Gastrocnemius medialis (tissue), 4 donors: ENCODE measurements at regions not wholly inside any gene's neighbourhood (a gene's known extent, or its start where the extent isn't known, plus 50 kb on each side); places are given as distances from the start of the nearest gene placed in this dataset.
"Not testable (repeated sequence)": the region's sequence is repeated elsewhere in the genome, so short reads cannot be mapped to it uniquely, and the experiment has no call there.

Source experiments
- ATAC-seq, 2 donors: fragments of 150-250 bp; one replicate each; pipeline ENCODE4 v1.9.1; 2016
- DNase-seq, 2 donors: peaks; one replicate each; pipeline ENCODE4 v3.0.0-alpha.2; 2019
- H3K27ac ChIP-seq, 4 donors: fragments of 200-600 bp; sonication (generic); 1 replicate in 1 of 4; 2 replicates in 3 of 4; pipeline ENCODE4 v1.5.1; 2016 to 2018; ENCODE audit warnings: mild to moderate bottlenecking in 2 of 4, moderate library complexity in 1 of 4
- H3K27me3 ChIP-seq, 3 donors: fragments of 200-600 bp; sonication (generic) in 2 of 3; 1 replicate in 1 of 3; 2 replicates in 2 of 3; pipeline versions ENCODE4 v1.5.1 to v1.6.0; 2016 to 2019; ENCODE audit warnings: mild to moderate bottlenecking in 1 of 3, moderate library complexity in 1 of 3
- H3K36me3 ChIP-seq, 2 donors: fragments of 200-600 bp; sonication (generic) in 1 of 2; one replicate each; pipeline ENCODE4 v1.5.1; 2017 to 2018
- H3K4me1 ChIP-seq, 2 donors: fragments of 200-600 bp; sonication (generic) in 1 of 2; one replicate each; pipeline ENCODE4 v1.5.1; 2016 to 2017; ENCODE audit warnings: mild to moderate bottlenecking in 2 of 2
- H3K4me3 ChIP-seq, 4 donors: fragments of 200-600 bp; sonication (generic) in 3 of 4; 1 replicate in 1 of 4; 2 replicates in 3 of 4; pipeline ENCODE4 v1.5.1; 2016 to 2019; ENCODE audit warnings: mild to moderate bottlenecking in 2 of 4
- H3K9me3 ChIP-seq, 3 donors: fragments of 200-600 bp; sonication (generic) in 2 of 3; 1 replicate in 1 of 3; 2 replicates in 2 of 3; pipeline ENCODE4 v1.5.1; 2016 to 2019
- CTCF ChIP-seq, 5 experiments: fragments of 450-650 bp in 3 of 5; fragments of 200-600 bp in 2 of 5; sonication (generic) in 2 of 5; IDR thresholded peaks in 4 of 5; conservative IDR thresholded peaks in 1 of 5; 1 replicate in 4 of 5; 2 replicates in 1 of 5; pipeline ENCODE4 v1.5.1; 2016 to 2019; ENCODE audit warnings: antibody characterized with exemption in 5 of 5, mild to moderate bottlenecking in 3 of 5, moderate library complexity in 3 of 5
- POLR2A ChIP-seq, 2 donors: fragments of 450-650 bp; IDR thresholded peaks; one replicate each; pipeline ENCODE4 v1.6.1; 2017; ENCODE audit warnings: antibody characterized with exemption in 2 of 2, mild to moderate bottlenecking in 2 of 2, moderate library complexity in 2 of 2
- in situ Hi-C, 4 donors: fragments of 200-750 bp; cut with MboI; loops; one replicate each; pipeline versions ENCODE4 v1.15.0 to v1.8.0; 2017; ENCODE audit warnings: low sequenced_read_pairs in 4 of 4
- intact Hi-C: fragments of 100-400 bp; cut with DNase I; formaldehyde crosslinking; loops from one replicate; pipeline ENCODE4 v1.15.1; 2023; ENCODE audit warnings: low total_unique reads

DNA sequence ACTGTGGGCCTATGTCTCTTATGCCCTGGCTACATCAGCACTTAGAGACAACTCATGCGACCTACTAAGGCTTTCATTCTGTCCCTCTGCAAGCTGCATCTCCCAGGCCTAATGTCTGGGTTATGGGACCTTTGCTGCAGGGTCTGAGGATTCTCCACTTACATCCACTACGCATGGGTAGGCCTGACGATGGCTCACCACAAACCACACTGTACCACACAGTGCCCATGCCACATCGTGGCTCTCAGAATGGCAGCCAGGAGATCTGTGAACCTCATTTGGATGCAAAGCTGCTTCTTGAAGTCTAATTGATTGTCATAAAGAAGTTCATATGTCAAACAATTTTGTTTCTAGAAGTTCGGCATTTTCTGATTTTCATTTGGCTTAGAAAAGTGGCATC is 84.6 kb upstream of the BEND4 start:
- in situ Hi-C loops = no loop called here

GRCh38 chr4:42237451-42237850 is 85.0 kb upstream of the BEND4 start:
- no peaks in the 10 kb centered on the region for H3K4me1 ChIP-seq
- intact Hi-C loops = no loop called here
- ATAC-seq = no peak
- DNase-seq = no peak
- H3K36me3 ChIP-seq = no peaks in the 10 kb centered on the region
- H3K9me3 ChIP-seq = no peaks in the 10 kb centered on the region
- no peaks in the 10 kb centered on the region for H3K27me3 ChIP-seq
- no peak overlapping the region for H3K27ac ChIP-seq
- no peak for TF ChIP-seq CTCF (IDR thresholded peaks at IDR 0.05 in 4 of 5, conservative IDR thresholded peaks at IDR 0.05 in 1 of 5)
- TF ChIP-seq POLR2A (IDR thresholded peaks at IDR 0.05) = no peak
- in situ Hi-C loops = no loop called here
- no peak overlapping the region for H3K4me3 ChIP-seq

More for the DNA sequence above, 84.6 kb upstream of the BEND4 start:
- H3K9me3 ChIP-seq = no peaks in the 10 kb centered on the region
- H3K27me3 ChIP-seq = no peaks in the 10 kb centered on the region
- TF ChIP-seq CTCF (IDR thresholded peaks at IDR 0.05 in 4 of 5, conservative IDR thresholded peaks at IDR 0.05 in 1 of 5) = no peak
- TF ChIP-seq POLR2A (IDR thresholded peaks at IDR 0.05) = no peak
- no peaks in the 10 kb centered on the region for H3K36me3 ChIP-seq
- intact Hi-C loops = no loop called here
- ATAC-seq (no peak), DNase-seq (no peak)
- H3K27ac ChIP-seq = no peak overlapping the region
- no peaks in the 10 kb centered on the region for H3K4me1 ChIP-seq
- H3K4me3 ChIP-seq = no peak overlapping the region

GRCh38 chr4:42248972-42249371 is 96.5 kb upstream of the BEND4 start:
- intact Hi-C loops = no loop called here
- H3K4me1 ChIP-seq = no peaks in the 10 kb centered on the region
- TF ChIP-seq CTCF (IDR thresholded peaks at IDR 0.05 in 4 of 5, conservative IDR thresholded peaks at IDR 0.05 in 1 of 5) (no peak), POLR2A (IDR thresholded peaks at IDR 0.05) (no peak)

GRCh38 chr4:42252315-42252714 is 99.9 kb upstream of the BEND4 start:
- Histone ChIP-seq H3K36me3 (no peaks in the 10 kb centered on the region), H3K27ac (no peak overlapping the region), H3K4me1 (no peaks in the 10 kb centered on the region), H3K9me3 (no peaks in the 10 kb centered on the region), H3K27me3 (no peaks in the 10 kb centered on the region), H3K4me3 (no peak overlapping the region)
- in situ Hi-C loops = no loop called here
- intact Hi-C loops = no loop called here
- no peak for DNase-seq
- no peak for ATAC-seq
- no peak for TF ChIP-seq CTCF (IDR thresholded peaks at IDR 0.05 in 4 of 5, conservative IDR thresholded peaks at IDR 0.05 in 1 of 5)
- no peak for TF ChIP-seq POLR2A (IDR thresholded peaks at IDR 0.05)

More at GRCh38 chr4:42248972-42249371, 96.5 kb upstream of the BEND4 start:
- ATAC-seq (no peak), DNase-seq (no peak)
- Histone ChIP-seq H3K36me3 (no peaks in the 10 kb centered on the region), H3K4me3 (no peak overlapping the region), H3K27me3 (no peaks in the 10 kb centered on the region), H3K9me3 (no peaks in the 10 kb centered on the region), H3K27ac (no peak overlapping the region)
- in situ Hi-C loops = no loop called here

DNA sequence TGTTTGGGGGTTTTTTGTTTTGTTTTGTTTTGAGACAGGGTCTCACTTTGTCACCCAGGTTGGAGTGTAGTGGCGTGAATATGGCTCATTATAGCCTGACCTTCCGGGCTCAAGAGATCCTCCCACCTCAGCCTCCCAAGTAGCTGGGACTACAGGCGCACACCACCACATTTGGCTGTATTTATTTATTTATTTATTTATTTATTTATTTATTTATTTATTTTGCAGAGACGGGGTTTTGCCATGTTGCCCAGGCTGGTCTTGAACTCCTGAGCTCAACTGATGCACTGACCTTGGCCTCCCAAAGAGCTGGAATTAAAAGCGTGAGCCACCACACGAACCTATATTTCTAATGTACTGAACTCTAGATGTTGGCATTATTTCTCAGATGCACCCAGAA is 105.2 kb upstream of the BEND4 start:
- H3K36me3 ChIP-seq, H3K27ac ChIP-seq, intact Hi-C loops, H3K4me3 ChIP-seq, H3K27me3 ChIP-seq, H3K4me1 ChIP-seq, DNase-seq, H3K9me3 ChIP-seq, ATAC-seq, in situ Hi-C loops: not testable (repeated sequence)
